ENCODE measurements at regions not wholly inside any gene's neighbourhood (a gene's known extent, or its start where the extent isn't known, plus 50 kb on each side); places are given as distances from the start of the nearest gene placed in this dataset.

GRCh38 chr10:31647861-31648260, 280.8 kb downstream of the ARHGAP12 start:
- Histone ChIP-seq H3K4me1 (ENCODE audit: control insufficient read depth, insufficient read depth, low read length) (peaks cover 20% of the 10 kb centered on the region), H3K27me3 (ENCODE audit: control insufficient read depth, insufficient read depth, low read length) (no peaks in the 10 kb centered on the region), H3K9me3 (replicated peaks; ENCODE audit: control insufficient read depth, low read depth, low read length) (no peaks in the 10 kb centered on the region), H3K27ac (ENCODE audit: low read length) (no peak overlapping the region), H3K36me3 (ENCODE audit: control insufficient read depth, insufficient read depth, low read length) (no peaks in the 10 kb centered on the region), H3K4me3 (ENCODE audit: low read length) (no peak overlapping the region)
- no CpG with 5 or more reads among the region's 5 CpGs for WGBS (ENCODE audit: insufficient coverage)
- no peak for DNase-seq

- H3K9me3 ChIP-seq (replicated peaks; ENCODE audit: control insufficient read depth, low read depth, low read length) = no peaks in the 10 kb centered on the region
- H3K27ac ChIP-seq (ENCODE audit: low read length) = no peak overlapping the region
- DNase-seq = no peak
- H3K36me3 ChIP-seq (ENCODE audit: control insufficient read depth, insufficient read depth, low read length) = no peaks in the 10 kb centered on the region
- H3K4me1 ChIP-seq (ENCODE audit: control insufficient read depth, insufficient read depth, low read length) = peaks cover 20% of the 10 kb centered on the region
- no peaks in the 10 kb centered on the region for H3K27me3 ChIP-seq (ENCODE audit: control insufficient read depth, insufficient read depth, low read length)
- no peak overlapping the region for H3K4me3 ChIP-seq (ENCODE audit: low read length)
- WGBS (ENCODE audit: insufficient coverage) = 95% methylated on average over 3 of the region's 4 CpGs
Measured at GRCh38 chr10:31646519-31646918, 282.1 kb downstream of the ARHGAP12 start.

- 69% methylated on average over 6 of the region's 6 CpGs for whole genome bisulfite sequencing (ENCODE audit: insufficient coverage)
- H3K36me3 ChIP-seq (ENCODE audit: control insufficient read depth, insufficient read depth, low read length) = no peaks in the 10 kb centered on the region
- no peaks in the 10 kb centered on the region for H3K9me3 ChIP-seq (replicated peaks; ENCODE audit: control insufficient read depth, low read depth, low read length)
- DNase-seq = no peak
- peaks cover 20% of the 10 kb centered on the region for H3K4me1 ChIP-seq (ENCODE audit: control insufficient read depth, insufficient read depth, low read length)
- H3K27ac ChIP-seq (ENCODE audit: low read length) = no peak overlapping the region
- no peaks in the 10 kb centered on the region for H3K27me3 ChIP-seq (ENCODE audit: control insufficient read depth, insufficient read depth, low read length)
- H3K4me3 ChIP-seq (ENCODE audit: low read length) = no peak overlapping the region
Measured at GRCh38 chr10:31645786-31646185, 282.8 kb downstream of the ARHGAP12 start.

GRCh38 chr10:31644931-31645633, 283.5 kb downstream of the ARHGAP12 start:
- no peak overlapping the region for H3K27ac ChIP-seq (ENCODE audit: low read length)
- H3K4me1 ChIP-seq (ENCODE audit: control insufficient read depth, insufficient read depth, low read length) = peaks cover 18% of the 10 kb centered on the region
- H3K4me3 ChIP-seq (ENCODE audit: low read length) = no peak overlapping the region
- no peaks in the 10 kb centered on the region for H3K27me3 ChIP-seq (ENCODE audit: control insufficient read depth, insufficient read depth, low read length)
- H3K36me3 ChIP-seq (ENCODE audit: control insufficient read depth, insufficient read depth, low read length) = no peaks in the 10 kb centered on the region
- 81% methylated on average over 3 of the region's 4 CpGs for WGBS (ENCODE audit: insufficient coverage)
- no peaks in the 10 kb centered on the region for H3K9me3 ChIP-seq (replicated peaks; ENCODE audit: control insufficient read depth, low read depth, low read length)
- no peak for DNase-seq

- WGBS (ENCODE audit: insufficient coverage) = 89% methylated on average over 1 of the region's 1 CpG
- Histone ChIP-seq H3K9me3 (replicated peaks; ENCODE audit: control insufficient read depth, low read depth, low read length) (no peaks in the 10 kb centered on the region), H3K4me3 (ENCODE audit: low read length) (no peak overlapping the region), H3K4me1 (ENCODE audit: control insufficient read depth, insufficient read depth, low read length) (no peaks in the 10 kb centered on the region), H3K27ac (ENCODE audit: low read length) (no peak overlapping the region), H3K27me3 (ENCODE audit: control insufficient read depth, insufficient read depth, low read length) (no peaks in the 10 kb centered on the region), H3K36me3 (ENCODE audit: control insufficient read depth, insufficient read depth, low read length) (no peaks in the 10 kb centered on the region)
- DNase-seq = no peak
Measured at GRCh38 chr10:31642281-31642680, 286.4 kb downstream of the ARHGAP12 start.

- Histone ChIP-seq H3K27ac (ENCODE audit: low read length) (no peak overlapping the region), H3K4me3 (ENCODE audit: low read length) (no peak overlapping the region), H3K36me3 (ENCODE audit: control insufficient read depth, insufficient read depth, low read length) (no peaks in the 10 kb centered on the region), H3K9me3 (replicated peaks; ENCODE audit: control insufficient read depth, low read depth, low read length) (no peaks in the 10 kb centered on the region), H3K27me3 (ENCODE audit: control insufficient read depth, insufficient read depth, low read length) (no peaks in the 10 kb centered on the region), H3K4me1 (ENCODE audit: control insufficient read depth, insufficient read depth, low read length) (peaks cover 6% of the 10 kb centered on the region)
- WGBS (ENCODE audit: insufficient coverage) = no CpG with 5 or more reads among the region's 2 CpGs
- DNase-seq = no peak
Measured at GRCh38 chr10:31635415-31636065, 293.1 kb downstream of the ARHGAP12 start.

GRCh38 chr10:31635009-31635408, 293.6 kb downstream of the ARHGAP12 start:
- no peak for DNase-seq
- Histone ChIP-seq H3K4me3 (ENCODE audit: low read length) (no peak overlapping the region), H3K9me3 (replicated peaks; ENCODE audit: control insufficient read depth, low read depth, low read length) (no peaks in the 10 kb centered on the region), H3K27me3 (ENCODE audit: control insufficient read depth, insufficient read depth, low read length) (no peaks in the 10 kb centered on the region), H3K4me1 (ENCODE audit: control insufficient read depth, insufficient read depth, low read length) (peaks cover 6% of the 10 kb centered on the region), H3K36me3 (ENCODE audit: control insufficient read depth, insufficient read depth, low read length) (no peaks in the 10 kb centered on the region), H3K27ac (ENCODE audit: low read length) (no peak overlapping the region)
- WGBS (ENCODE audit: insufficient coverage) = no CpG with 5 or more reads among the region's 1 CpG

- no peak overlapping the region for H3K4me3 ChIP-seq (ENCODE audit: low read length)
- H3K27ac ChIP-seq (ENCODE audit: low read length) = peak overlapping the region; percentile 38
- WGBS (ENCODE audit: insufficient coverage) = 57% methylated on average over 3 of the region's 4 CpGs
- no peaks in the 10 kb centered on the region for H3K27me3 ChIP-seq (ENCODE audit: control insufficient read depth, insufficient read depth, low read length)
- H3K9me3 ChIP-seq (replicated peaks; ENCODE audit: control insufficient read depth, low read depth, low read length) = peaks cover 4% of the 10 kb centered on the region
- DNase-seq = peak; percentile 46
- no peaks in the 10 kb centered on the region for H3K36me3 ChIP-seq (ENCODE audit: control insufficient read depth, insufficient read depth, low read length)
- peaks cover 6% of the 10 kb centered on the region for H3K4me1 ChIP-seq (ENCODE audit: control insufficient read depth, insufficient read depth, low read length)
Measured at GRCh38 chr10:31630861-31631567, 297.6 kb downstream of the ARHGAP12 start.

- Histone ChIP-seq H3K4me3 (ENCODE audit: low read length) (no peak overlapping the region), H3K9me3 (replicated peaks; ENCODE audit: control insufficient read depth, low read depth, low read length) (peaks cover 11% of the 10 kb centered on the region), H3K4me1 (ENCODE audit: control insufficient read depth, insufficient read depth, low read length) (peaks cover 23% of the 10 kb centered on the region), H3K27me3 (ENCODE audit: control insufficient read depth, insufficient read depth, low read length) (no peaks in the 10 kb centered on the region), H3K27ac (ENCODE audit: low read length) (no peak overlapping the region), H3K36me3 (ENCODE audit: control insufficient read depth, insufficient read depth, low read length) (no peaks in the 10 kb centered on the region)
- 92% methylated on average over 2 of the region's 4 CpGs for WGBS (ENCODE audit: insufficient coverage)
- DNase-seq = no peak
Measured at GRCh38 chr10:31625566-31625965, 303.1 kb downstream of the ARHGAP12 start.

- no peaks in the 10 kb centered on the region for H3K36me3 ChIP-seq (ENCODE audit: control insufficient read depth, insufficient read depth, low read length)
- H3K9me3 ChIP-seq (replicated peaks; ENCODE audit: control insufficient read depth, low read depth, low read length) = peaks cover 11% of the 10 kb centered on the region
- no peak for DNase-seq
- no peak overlapping the region for H3K27ac ChIP-seq (ENCODE audit: low read length)
- peaks cover 33% of the 10 kb centered on the region for H3K4me1 ChIP-seq (ENCODE audit: control insufficient read depth, insufficient read depth, low read length)
- H3K27me3 ChIP-seq (ENCODE audit: control insufficient read depth, insufficient read depth, low read length) = no peaks in the 10 kb centered on the region
- no peak overlapping the region for H3K4me3 ChIP-seq (ENCODE audit: low read length)
Measured at GRCh38 chr10:31624611-31625010, 304.0 kb downstream of the ARHGAP12 start.
